GM21529 (cell line): ENCODE measurements at regions not wholly inside any gene's neighbourhood (a gene's known extent, or its start where the extent isn't known, plus 50 kb on each side); places are given as distances from the start of the nearest gene placed in this dataset.

ENCODE experiments used
- ATAC-seq: cut with Tn5 transposase; IDR thresholded peaks from one replicate; pipeline ENCODE4 v1.9.1; 2021; ENCODE audit not compliant: unreplicated experiment

GRCh38 chr12:82174936-82175335 is 183.3 kb downstream of the CCDC59 start:
- no peak for ATAC-seq

GRCh38 chr12:82174383-82174782 is 183.8 kb downstream of the CCDC59 start:
- ATAC-seq: no peak

GRCh38 chr12:82149045-82149444 is 209.1 kb downstream of the CCDC59 start:
- no peak for ATAC-seq

GRCh38 chr12:82146740-82147139 is 211.4 kb downstream of the CCDC59 start:
- no peak for ATAC-seq

- no peak for ATAC-seq
These were observed 213.7 kb downstream of the CCDC59 start for GRCh38 chr12:82144505-82144904.

- no peak for ATAC-seq
These were observed 225.8 kb downstream of the CCDC59 start for GRCh38 chr12:82132390-82132789.

GRCh38 chr12:82130762-82131161 is 227.4 kb downstream of the CCDC59 start:
- ATAC-seq: no peak

- ATAC-seq: no peak
These were observed 233.3 kb downstream of the CCDC59 start for GRCh38 chr12:82124711-82125380.

GRCh38 chr12:82121545-82121944 is 236.6 kb downstream of the CCDC59 start:
- ATAC-seq: no peak

- ATAC-seq: no peak
These were observed 237.3 kb downstream of the CCDC59 start for GRCh38 chr12:82120901-82121300.

GRCh38 chr12:82109243-82109642 is 248.9 kb downstream of the CCDC59 start:
- no peak for ATAC-seq

GRCh38 chr12:82108615-82109014 is 249.6 kb downstream of the CCDC59 start:
- no peak for ATAC-seq

GRCh38 chr12:82099216-82099615 is 259.0 kb downstream of the CCDC59 start:
- no peak for ATAC-seq

- ATAC-seq: no peak
These were observed 260.3 kb downstream of the CCDC59 start for GRCh38 chr12:82097877-82098276.

- no peak for ATAC-seq
These were observed 260.7 kb downstream of the CCDC59 start for GRCh38 chr12:82097438-82097837.

GRCh38 chr12:82090165-82090564 is 268.0 kb downstream of the CCDC59 start:
- ATAC-seq: no peak

- ATAC-seq: no peak
These were observed 268.6 kb downstream of the CCDC59 start for GRCh38 chr12:82089369-82090121.

- ATAC-seq: no peak
These were observed 275.7 kb downstream of the CCDC59 start for GRCh38 chr12:82082501-82082900.

GRCh38 chr12:82069931-82070514 is 288.2 kb downstream of the CCDC59 start:
- no peak for ATAC-seq

- ATAC-seq: no peak
These were observed 299.0 kb upstream of the PPFIA2 start for GRCh38 chr12:82058197-82058596.

GRCh38 chr12:82057770-82058169 is 298.6 kb upstream of the PPFIA2 start:
- ATAC-seq: no peak

- ATAC-seq: no peak
These were observed 296.2 kb upstream of the PPFIA2 start for GRCh38 chr12:82055391-82055790.
